ENCODE measurements at regions not wholly inside any gene's neighbourhood (a gene's known extent, or its start where the extent isn't known, plus 50 kb on each side); places are given as distances from the start of the nearest gene placed in this dataset.

DNA sequence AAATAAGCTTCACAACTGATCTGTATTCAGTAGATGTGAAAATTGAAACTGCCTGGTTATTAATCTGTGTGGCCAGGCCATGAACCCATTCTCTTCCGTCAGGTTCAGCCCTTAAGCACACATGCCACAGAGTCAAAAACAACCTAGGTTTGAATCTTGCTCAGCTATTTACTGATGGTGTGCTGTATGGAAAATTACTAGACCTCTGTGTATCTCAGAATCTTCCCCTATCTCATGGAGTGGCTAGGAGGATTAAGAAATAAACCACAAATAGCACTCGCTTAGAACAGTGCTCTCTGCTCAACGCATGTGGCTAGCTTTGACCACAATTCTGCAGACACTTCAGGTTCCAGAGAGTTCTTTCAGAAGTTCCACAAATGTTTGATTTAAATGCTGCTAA is 240.7 kb upstream of the PLEKHG7 start:
- POLR2A ChIA-PET, result no interaction called here
- no TSS peak for BruUV-seq (replicated peaks)
- no peaks in the 10 kb centered on the region for H3K9me3 Mint-ChIP-seq (ENCODE audit: unreplicated experiment)
- no peaks in the 10 kb centered on the region for H3K4me1 ChIP-seq
- TF ChIP-seq, protein P1, sequence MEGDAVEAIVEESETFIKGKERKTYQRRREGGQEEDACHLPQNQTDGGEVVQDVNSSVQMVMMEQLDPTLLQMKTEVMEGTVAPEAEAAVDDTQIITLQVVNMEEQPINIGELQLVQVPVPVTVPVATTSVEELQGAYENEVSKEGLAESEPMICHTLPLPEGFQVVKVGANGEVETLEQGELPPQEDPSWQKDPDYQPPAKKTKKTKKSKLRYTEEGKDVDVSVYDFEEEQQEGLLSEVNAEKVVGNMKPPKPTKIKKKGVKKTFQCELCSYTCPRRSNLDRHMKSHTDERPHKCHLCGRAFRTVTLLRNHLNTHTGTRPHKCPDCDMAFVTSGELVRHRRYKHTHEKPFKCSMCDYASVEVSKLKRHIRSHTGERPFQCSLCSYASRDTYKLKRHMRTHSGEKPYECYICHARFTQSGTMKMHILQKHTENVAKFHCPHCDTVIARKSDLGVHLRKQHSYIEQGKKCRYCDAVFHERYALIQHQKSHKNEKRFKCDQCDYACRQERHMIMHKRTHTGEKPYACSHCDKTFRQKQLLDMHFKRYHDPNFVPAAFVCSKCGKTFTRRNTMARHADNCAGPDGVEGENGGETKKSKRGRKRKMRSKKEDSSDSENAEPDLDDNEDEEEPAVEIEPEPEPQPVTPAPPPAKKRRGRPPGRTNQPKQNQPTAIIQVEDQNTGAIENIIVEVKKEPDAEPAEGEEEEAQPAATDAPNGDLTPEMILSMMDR (IDR thresholded peaks at IDR 0.05; ENCODE audit: insufficient read depth in 1 of 2, low read depth in 1 of 2, low read length in 1 of 2, severe bottlenecking in 1 of 2, unreplicated experiment in 1 of 2), result no peak
- no peaks in the 10 kb centered on the region for H3K27me3 ChIP-seq (replicated peaks; ENCODE audit: control insufficient read depth, insufficient read depth, low read length)
- no peak overlapping the region for H3K27ac Mint-ChIP-seq (ENCODE audit: unreplicated experiment)
- peaks cover 8% of the 10 kb centered on the region for H3K27me3 Mint-ChIP-seq (ENCODE audit: insufficient read depth, unreplicated experiment)
- intact Hi-C loops (cut with micrococcal nuclease; ENCODE audit: unreplicated experiment), result no loop called here
- H3K4me1 Mint-ChIP-seq (ENCODE audit: low read depth, unreplicated experiment), result no peaks in the 10 kb centered on the region
- H3K9me3 ChIP-seq, result no peaks in the 10 kb centered on the region
- no peak for DNase-seq
- H3K36me3 Mint-ChIP-seq (ENCODE audit: insufficient read depth, unreplicated experiment), result no peaks in the 10 kb centered on the region
- H3K4me3 ChIP-seq (ENCODE audit: low read depth, low read length), result no peak overlapping the region
- CTCF ChIA-PET, result no interaction called here
- no peak overlapping the region for H3K4me3 Mint-ChIP-seq (ENCODE audit: unreplicated experiment)
- H3K36me3 ChIP-seq (ENCODE audit: control insufficient read depth, insufficient read depth, low read length), result no peaks in the 10 kb centered on the region

DNA sequence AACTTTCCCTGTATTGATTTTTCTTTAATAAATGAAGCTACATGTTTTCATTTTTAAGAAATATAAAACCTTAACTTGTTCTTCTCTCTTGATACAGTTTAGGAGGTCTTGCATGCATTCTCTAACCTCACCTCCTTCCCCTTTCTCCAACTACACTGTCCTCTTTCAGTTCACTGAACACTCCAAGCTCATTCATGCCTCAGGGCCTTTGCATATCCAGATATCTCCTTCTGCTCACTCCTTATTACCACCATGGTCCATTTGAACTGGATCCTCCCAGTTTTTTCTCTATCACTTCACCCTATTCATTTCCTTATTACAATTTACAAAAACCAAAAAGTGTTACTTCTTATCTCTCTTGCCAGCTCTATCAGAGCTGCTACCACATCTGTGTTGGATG is 242.9 kb upstream of the PLEKHG7 start:
- Histone ChIP-seq H3K27me3 (replicated peaks; ENCODE audit: control insufficient read depth, insufficient read depth, low read length) (no peaks in the 10 kb centered on the region), H3K9me3 (no peaks in the 10 kb centered on the region), H3K36me3 (ENCODE audit: control insufficient read depth, insufficient read depth, low read length) (no peaks in the 10 kb centered on the region), H3K4me3 (ENCODE audit: low read depth, low read length) (no peak overlapping the region), H3K4me1 (no peaks in the 10 kb centered on the region)
- Mint-ChIP-seq H3K36me3 (ENCODE audit: insufficient read depth, unreplicated experiment) (no peaks in the 10 kb centered on the region), H3K27me3 (ENCODE audit: insufficient read depth, unreplicated experiment) (peaks cover 13% of the 10 kb centered on the region), H3K4me1 (ENCODE audit: low read depth, unreplicated experiment) (no peaks in the 10 kb centered on the region), H3K27ac (ENCODE audit: unreplicated experiment) (no peak overlapping the region), H3K4me3 (ENCODE audit: unreplicated experiment) (no peak overlapping the region), H3K9me3 (ENCODE audit: unreplicated experiment) (peaks cover 10% of the 10 kb centered on the region)
- no TSS peak for BruUV-seq (replicated peaks)
- TF ChIP-seq, protein P1 (IDR thresholded peaks at IDR 0.05; ENCODE audit: insufficient read depth in 1 of 2, low read depth in 1 of 2, low read length in 1 of 2, severe bottlenecking in 1 of 2, unreplicated experiment in 1 of 2), result no peak
- intact Hi-C loops (cut with micrococcal nuclease; ENCODE audit: unreplicated experiment), result no loop called here
- ChIA-PET CTCF (no interaction called here), POLR2A (no interaction called here)
- DNase-seq, result no peak

DNA sequence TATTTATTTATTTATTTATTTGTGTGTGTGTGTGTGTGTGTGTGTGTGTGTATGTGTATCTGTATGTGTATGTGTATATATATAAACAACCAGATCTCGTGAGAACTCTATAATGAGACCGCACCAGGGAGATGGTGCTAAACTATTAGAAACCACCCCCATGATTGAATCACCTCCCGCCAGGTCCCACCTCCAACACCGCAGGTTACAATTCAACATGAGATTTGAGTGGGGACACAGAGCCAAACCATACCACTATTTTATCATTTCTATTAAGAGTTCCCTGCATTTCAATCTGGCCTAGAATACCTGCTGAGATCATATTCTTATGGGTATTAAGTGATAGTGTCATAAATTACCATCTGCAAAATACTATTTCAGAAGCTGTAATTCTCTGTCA is 243.8 kb upstream of the PLEKHG7 start:
- Mint-ChIP-seq H3K9me3 (ENCODE audit: unreplicated experiment) (peaks cover 10% of the 10 kb centered on the region), H3K27me3 (ENCODE audit: insufficient read depth, unreplicated experiment) (peaks cover 9% of the 10 kb centered on the region), H3K36me3 (ENCODE audit: insufficient read depth, unreplicated experiment) (no peaks in the 10 kb centered on the region), H3K27ac (ENCODE audit: unreplicated experiment) (no peak overlapping the region), H3K4me3 (ENCODE audit: unreplicated experiment) (no peak overlapping the region), H3K4me1 (ENCODE audit: low read depth, unreplicated experiment) (no peaks in the 10 kb centered on the region)
- CTCF ChIA-PET, result no interaction called here
- no peaks in the 10 kb centered on the region for H3K4me1 ChIP-seq
- no peak for DNase-seq
- POLR2A ChIA-PET, result no interaction called here
- H3K9me3 ChIP-seq, result no peaks in the 10 kb centered on the region
- no TSS peak for BruUV-seq (replicated peaks)
- intact Hi-C loops (cut with micrococcal nuclease; ENCODE audit: unreplicated experiment), result no loop called here
- no peaks in the 10 kb centered on the region for H3K27me3 ChIP-seq (replicated peaks; ENCODE audit: control insufficient read depth, insufficient read depth, low read length)
- TF ChIP-seq, protein P1 (IDR thresholded peaks at IDR 0.05; ENCODE audit: insufficient read depth in 1 of 2, low read depth in 1 of 2, low read length in 1 of 2, severe bottlenecking in 1 of 2, unreplicated experiment in 1 of 2), result no peak
- no peaks in the 10 kb centered on the region for H3K36me3 ChIP-seq (ENCODE audit: control insufficient read depth, insufficient read depth, low read length)
- H3K4me3 ChIP-seq (ENCODE audit: low read depth, low read length), result no peak overlapping the region

Data from Caco-2 (cell line).